ENCODE measurements at regions not wholly inside any gene's neighbourhood (a gene's known extent, or its start where the extent isn't known, plus 50 kb on each side); places are given as distances from the start of the nearest gene placed in this dataset.

DNA sequence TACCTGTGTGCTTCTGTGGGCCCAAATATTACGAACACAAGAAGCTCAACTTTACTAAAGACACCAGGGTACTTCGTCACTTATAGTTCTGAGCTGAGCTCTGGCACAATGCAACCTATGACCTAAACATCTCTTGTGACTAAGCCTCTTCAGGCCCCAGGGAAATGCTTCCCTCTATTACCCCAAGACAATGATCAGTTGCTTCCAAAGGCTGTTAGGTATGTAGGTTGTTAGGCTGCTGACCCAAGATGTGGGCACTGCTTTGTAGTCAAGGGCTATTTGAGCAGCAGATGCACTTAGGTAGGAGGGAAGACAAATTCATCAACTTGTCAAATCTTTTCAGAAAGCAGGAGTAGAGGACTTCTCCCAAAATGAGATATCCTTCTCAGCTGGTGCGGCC lies 640.1 kb downstream of the EPHA4 start:
- TF ChIP-seq, protein P1, sequence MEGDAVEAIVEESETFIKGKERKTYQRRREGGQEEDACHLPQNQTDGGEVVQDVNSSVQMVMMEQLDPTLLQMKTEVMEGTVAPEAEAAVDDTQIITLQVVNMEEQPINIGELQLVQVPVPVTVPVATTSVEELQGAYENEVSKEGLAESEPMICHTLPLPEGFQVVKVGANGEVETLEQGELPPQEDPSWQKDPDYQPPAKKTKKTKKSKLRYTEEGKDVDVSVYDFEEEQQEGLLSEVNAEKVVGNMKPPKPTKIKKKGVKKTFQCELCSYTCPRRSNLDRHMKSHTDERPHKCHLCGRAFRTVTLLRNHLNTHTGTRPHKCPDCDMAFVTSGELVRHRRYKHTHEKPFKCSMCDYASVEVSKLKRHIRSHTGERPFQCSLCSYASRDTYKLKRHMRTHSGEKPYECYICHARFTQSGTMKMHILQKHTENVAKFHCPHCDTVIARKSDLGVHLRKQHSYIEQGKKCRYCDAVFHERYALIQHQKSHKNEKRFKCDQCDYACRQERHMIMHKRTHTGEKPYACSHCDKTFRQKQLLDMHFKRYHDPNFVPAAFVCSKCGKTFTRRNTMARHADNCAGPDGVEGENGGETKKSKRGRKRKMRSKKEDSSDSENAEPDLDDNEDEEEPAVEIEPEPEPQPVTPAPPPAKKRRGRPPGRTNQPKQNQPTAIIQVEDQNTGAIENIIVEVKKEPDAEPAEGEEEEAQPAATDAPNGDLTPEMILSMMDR (IDR thresholded peaks at IDR 0.05 in 2 of 3, conservative IDR thresholded peaks at IDR 0.05 in 1 of 3; ENCODE audit: insufficient read depth in 2 of 3, low read depth in 1 of 3, low read length in 3 of 3), result no peak
- no peak for TF ChIP-seq PURB (CRISPR knock-in tag; IDR thresholded peaks at IDR 0.05; ENCODE audit: low read depth)
- no peak for TF ChIP-seq SMAD2 (IDR thresholded peaks at IDR 0.05; ENCODE audit: low read depth, low read length)

Measured in K562 (cell line).